Lower lobe of right lung (tissue), 2 donors: ENCODE measurements at regions not wholly inside any gene's neighbourhood (a gene's known extent, or its start where the extent isn't known, plus 50 kb on each side); places are given as distances from the start of the nearest gene placed in this dataset.

Experiments used
- ATAC-seq, 2 donors: fragments of 200-7000 bp; cut with Tn5 transposase; one replicate each; pipeline ENCODE4 v1.9.1; 2020 to 2022; ENCODE audit warnings: mild to moderate bottlenecking in 2 of 2, moderate library complexity in 2 of 2
- DNase-seq: peaks from one replicate; pipeline ENCODE4 v3.0.0-alpha.2; 2020
- H3K27ac ChIP-seq: fragments of 200-600 bp; one replicate; pipeline ENCODE4 v1.8.0; 2022
- H3K27me3 ChIP-seq: fragments of 200-600 bp; one replicate; pipeline ENCODE4 v1.8.0; 2022; ENCODE audit warnings: low read depth
- H3K36me3 ChIP-seq: fragments of 200-600 bp; one replicate; pipeline ENCODE4 v1.8.0; 2022; ENCODE audit warnings: mild to moderate bottlenecking
- H3K4me1 ChIP-seq: fragments of 200-600 bp; one replicate; pipeline ENCODE4 v1.8.0; 2022
- H3K4me3 ChIP-seq: fragments of 200-600 bp; one replicate; pipeline ENCODE4 v1.8.0; 2022; ENCODE audit warnings: mild to moderate bottlenecking
- H3K9me3 ChIP-seq: fragments of 200-600 bp; one replicate; pipeline ENCODE4 v1.8.0; 2022
- intact Hi-C: fragments of 100-400 bp; cut with DNase I; formaldehyde crosslinking; loops from one replicate; pipeline ENCODE4 v1.11.0; 2022
- TF ChIP-seq, protein P1 (sequence below): fragments of 200-600 bp; IDR thresholded peaks from one replicate; pipeline ENCODE4 v1.8.0; 2022; ENCODE audit warnings: antibody characterized with exemption, mild to moderate bottlenecking
- donor health status: DM: no; HTN: yes; CAD: no; lungs with severe emphysema.

GRCh38 chr2:108076527-108076926 is 90.2 kb downstream of the SLC5A7 start:
- intact Hi-C loops: no loop called here
- TF ChIP-seq, protein P1, sequence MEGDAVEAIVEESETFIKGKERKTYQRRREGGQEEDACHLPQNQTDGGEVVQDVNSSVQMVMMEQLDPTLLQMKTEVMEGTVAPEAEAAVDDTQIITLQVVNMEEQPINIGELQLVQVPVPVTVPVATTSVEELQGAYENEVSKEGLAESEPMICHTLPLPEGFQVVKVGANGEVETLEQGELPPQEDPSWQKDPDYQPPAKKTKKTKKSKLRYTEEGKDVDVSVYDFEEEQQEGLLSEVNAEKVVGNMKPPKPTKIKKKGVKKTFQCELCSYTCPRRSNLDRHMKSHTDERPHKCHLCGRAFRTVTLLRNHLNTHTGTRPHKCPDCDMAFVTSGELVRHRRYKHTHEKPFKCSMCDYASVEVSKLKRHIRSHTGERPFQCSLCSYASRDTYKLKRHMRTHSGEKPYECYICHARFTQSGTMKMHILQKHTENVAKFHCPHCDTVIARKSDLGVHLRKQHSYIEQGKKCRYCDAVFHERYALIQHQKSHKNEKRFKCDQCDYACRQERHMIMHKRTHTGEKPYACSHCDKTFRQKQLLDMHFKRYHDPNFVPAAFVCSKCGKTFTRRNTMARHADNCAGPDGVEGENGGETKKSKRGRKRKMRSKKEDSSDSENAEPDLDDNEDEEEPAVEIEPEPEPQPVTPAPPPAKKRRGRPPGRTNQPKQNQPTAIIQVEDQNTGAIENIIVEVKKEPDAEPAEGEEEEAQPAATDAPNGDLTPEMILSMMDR: no peak
- Histone ChIP-seq H3K36me3 (no peaks in the 10 kb centered on the region), H3K4me3 (no peak overlapping the region), H3K9me3 (no peaks in the 10 kb centered on the region), H3K4me1 (no peaks in the 10 kb centered on the region), H3K27me3 (no peaks in the 10 kb centered on the region), H3K27ac (no peak overlapping the region)
- ATAC-seq (no peak), DNase-seq (no peak)

DNA sequence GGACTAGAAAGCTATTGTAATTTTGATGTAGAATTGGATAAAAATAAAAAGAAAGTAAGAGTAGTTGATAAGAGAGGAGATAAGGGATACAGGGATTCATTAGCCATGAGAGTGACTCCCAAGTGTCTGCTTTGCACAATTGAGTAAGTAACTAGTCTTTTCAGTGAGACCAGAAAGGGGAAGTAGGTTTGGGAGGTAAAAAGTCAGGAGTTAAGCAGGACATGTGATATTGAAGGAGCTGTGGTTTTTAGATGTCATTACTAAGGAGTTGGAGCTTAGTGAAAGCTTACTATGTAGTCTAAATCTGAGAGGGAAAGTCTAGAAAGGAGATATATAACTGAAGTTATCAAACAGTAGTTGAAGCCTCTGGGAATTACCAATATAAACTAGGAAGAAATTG is 93.4 kb downstream of the SLC5A7 start:
- TF ChIP-seq, protein P1: no peak
- no peak for DNase-seq
- Histone ChIP-seq H3K4me1 (no peaks in the 10 kb centered on the region), H3K9me3 (no peaks in the 10 kb centered on the region), H3K4me3 (no peak overlapping the region), H3K36me3 (no peaks in the 10 kb centered on the region), H3K27me3 (no peaks in the 10 kb centered on the region), H3K27ac (no peak overlapping the region)
- intact Hi-C loops: no loop called here
- ATAC-seq: no peak

- Histone ChIP-seq H3K27ac (no peak overlapping the region), H3K4me1 (no peaks in the 10 kb centered on the region), H3K4me3 (no peak overlapping the region), H3K9me3 (no peaks in the 10 kb centered on the region), H3K36me3 (no peaks in the 10 kb centered on the region), H3K27me3 (no peaks in the 10 kb centered on the region)
- TF ChIP-seq, protein P1: no peak
- intact Hi-C loops: no loop called here
- ATAC-seq: no peak
- no peak for DNase-seq
Observed at GRCh38 chr2:108080177-108080576, 93.9 kb downstream of the SLC5A7 start.

- intact Hi-C loops: no loop called here
- Histone ChIP-seq H3K4me3 (no peak overlapping the region), H3K27me3 (no peaks in the 10 kb centered on the region), H3K36me3 (no peaks in the 10 kb centered on the region), H3K27ac (no peak overlapping the region), H3K4me1 (no peaks in the 10 kb centered on the region), H3K9me3 (no peaks in the 10 kb centered on the region)
- TF ChIP-seq, protein P1: no peak
- DNase-seq (no peak), ATAC-seq (peak; percentile 87)
Observed at GRCh38 chr2:108082978-108083377, 96.7 kb downstream of the SLC5A7 start.

GRCh38 chr2:108084311-108084710 is 98.0 kb downstream of the SLC5A7 start:
- no peaks in the 10 kb centered on the region for H3K27me3 ChIP-seq
- H3K27ac ChIP-seq: no peak overlapping the region
- H3K4me1 ChIP-seq: no peaks in the 10 kb centered on the region
- intact Hi-C loops: no loop called here
- no peak for ATAC-seq
- TF ChIP-seq, protein P1: no peak
- DNase-seq: no peak
- H3K9me3 ChIP-seq: no peaks in the 10 kb centered on the region
- H3K36me3 ChIP-seq: no peaks in the 10 kb centered on the region
- no peak overlapping the region for H3K4me3 ChIP-seq

DNA sequence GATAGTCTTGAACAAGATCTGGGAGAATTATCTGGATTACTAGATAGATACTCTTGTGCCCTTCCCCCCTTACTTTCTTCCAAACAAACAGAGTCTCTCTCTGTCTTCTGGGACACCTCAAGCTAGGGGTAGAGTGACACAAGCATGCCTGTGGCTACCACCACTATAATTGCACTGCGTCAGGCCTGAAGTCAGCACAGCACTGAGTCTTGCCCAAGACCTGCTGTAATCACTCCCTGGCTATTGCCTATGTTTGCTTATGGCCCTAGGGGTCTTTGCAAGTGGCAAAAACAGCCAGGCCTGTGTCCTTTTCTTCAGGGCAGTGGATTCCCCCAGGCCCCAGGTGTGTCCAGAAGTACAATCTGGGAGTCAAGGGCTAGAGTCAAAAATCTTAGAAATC is 106.6 kb downstream of the SLC5A7 start:
- TF ChIP-seq, protein P1: no peak
- Histone ChIP-seq H3K27ac (no peak overlapping the region), H3K4me3 (no peak overlapping the region), H3K36me3 (no peaks in the 10 kb centered on the region), H3K27me3 (no peaks in the 10 kb centered on the region), H3K4me1 (no peaks in the 10 kb centered on the region), H3K9me3 (no peaks in the 10 kb centered on the region)
- intact Hi-C loops: no loop called here
- no peak for DNase-seq
- peak in 1 of 2 donors; percentile 23 for ATAC-seq
